GM23338 (cell line): ENCODE measurements at regions not wholly inside any gene's neighbourhood (a gene's known extent, or its start where the extent isn't known, plus 50 kb on each side); places are given as distances from the start of the nearest gene placed in this dataset.

Experiments used
- ATAC-seq: fragments of 200-7000 bp; cut with Tn5 transposase; 3 replicates; pipeline ENCODE4 v1.9.1; 2020
- DNase-seq: peaks from one replicate; pipeline ENCODE4 v3.0.0-alpha.2; 2015; ENCODE audit warnings: low spot score
- H2AFZ ChIP-seq: fragments of 200-600 bp; sonication (generic); 2 replicates; pipeline ENCODE4 v1.8.0; 2016; ENCODE audit warnings: antibody characterized with exemption, mild to moderate bottlenecking, moderate library complexity
- H3F3A ChIP-seq: fragments of 200-600 bp; sonication (generic); replicated peaks from 2 replicates; pipeline ENCODE4 v1.8.0; 2017; ENCODE audit warnings: antibody characterized with exemption, mixed run types, low read depth
- H3K27ac ChIP-seq: fragments of 200-600 bp; sonication (generic); 2 replicates; pipeline ENCODE4 v1.6.1; 2016; ENCODE audit warnings: low read depth
- H3K27me3 ChIP-seq: fragments of 200-600 bp; sonication (generic); 2 replicates; pipeline ENCODE4 v1.8.0; 2016; ENCODE audit warnings: mild to moderate bottlenecking, mixed run types, moderate library complexity; ENCODE audit not compliant: insufficient read depth
- H3K36me3 ChIP-seq: fragments of 200-600 bp; sonication (generic); 2 replicates; pipeline ENCODE4 v1.8.0; 2016; ENCODE audit warnings: mild to moderate bottlenecking; ENCODE audit not compliant: insufficient read depth
- H3K4me1 ChIP-seq: fragments of 200-600 bp; sonication (generic); 2 replicates; pipeline ENCODE4 v1.8.0; 2016; ENCODE audit warnings: mild to moderate bottlenecking, moderate library complexity; ENCODE audit not compliant: insufficient read depth
- H3K4me2 ChIP-seq: fragments of 200-600 bp; sonication (generic); 2 replicates; pipeline ENCODE4 v1.7.1; 2017; ENCODE audit warnings: mixed run types
- H3K4me3 ChIP-seq: fragments of 200-600 bp; sonication (generic); 2 replicates; pipeline ENCODE4 v1.6.1; 2016; ENCODE audit warnings: mixed run types
- H3K79me2 ChIP-seq: fragments of 200-600 bp; sonication (generic); replicated peaks from 2 replicates; pipeline ENCODE4 v1.8.0; 2017; ENCODE audit warnings: mild to moderate bottlenecking; ENCODE audit not compliant: insufficient read depth
- H3K9me2 ChIP-seq: fragments of 200-600 bp; sonication (generic); 2 replicates; pipeline ENCODE4 v1.8.0; 2017; ENCODE audit not compliant: insufficient read depth
- H4K20me1 ChIP-seq: fragments of 200-600 bp; sonication (generic); replicated peaks from 2 replicates; pipeline ENCODE4 v1.8.0; 2017; ENCODE audit warnings: mild to moderate bottlenecking; ENCODE audit not compliant: insufficient read depth
- H3K27ac Mint-ChIP-seq: 2 replicates; pipeline ENCODE4 v1.8.0; 2020; ENCODE audit warnings: inconsistent platforms, mild to moderate bottlenecking, moderate library complexity, mixed read lengths
- H3K27me3 Mint-ChIP-seq: 3 replicates; pipeline ENCODE4 v1.8.0; 2022; ENCODE audit warnings: low read depth, mild to moderate bottlenecking, moderate library complexity, mixed read lengths, inconsistent platforms; ENCODE audit not compliant: insufficient read depth, poor library complexity
- H3K36me3 Mint-ChIP-seq: 3 replicates; pipeline ENCODE4 v1.8.0; 2021; ENCODE audit warnings: low read depth, mild to moderate bottlenecking, inconsistent platforms, moderate library complexity, mixed read lengths
- H3K4me1 Mint-ChIP-seq: 3 replicates; pipeline ENCODE4 v1.8.0; 2020; ENCODE audit warnings: mild to moderate bottlenecking, inconsistent platforms, mixed read lengths
- H3K4me3 Mint-ChIP-seq: 3 replicates; pipeline ENCODE4 v1.8.0; 2021; ENCODE audit warnings: moderate library complexity, mild to moderate bottlenecking, inconsistent platforms, mixed read lengths
- H3K9me3 Mint-ChIP-seq: 3 replicates; pipeline ENCODE4 v1.8.0; 2020; ENCODE audit warnings: moderate library complexity, mild to moderate bottlenecking, inconsistent platforms, mixed read lengths
- CREB1 ChIP-seq: fragments of 250-450 bp; sonication (Bioruptor Pico); IDR thresholded peaks from 2 replicates; pipeline ENCODE4 v1.5.0; 2020; ENCODE audit warnings: low read depth, mild to moderate bottlenecking, moderate library complexity
- EZH2 ChIP-seq: fragments of 200-600 bp; sonication (generic); IDR thresholded peaks from one replicate; pipeline ENCODE4 v1.8.0; 2017; ENCODE audit warnings: antibody characterized with exemption, mild to moderate bottlenecking, low read depth; ENCODE audit not compliant: unreplicated experiment
- EZH2phosphoT487 ChIP-seq: fragments of 200-600 bp; sonication (generic); IDR thresholded peaks from one replicate; pipeline ENCODE4 v1.8.1; 2018; ENCODE audit warnings: antibody characterized with exemption; ENCODE audit not compliant: unreplicated experiment
- JUNB ChIP-seq: IDR thresholded peaks from one replicate; pipeline ENCODE4 v1.6.1; 2016; ENCODE audit warnings: antibody characterized with exemption; ENCODE audit not compliant: unreplicated experiment
- NANOG ChIP-seq: IDR thresholded peaks from 2 replicates; pipeline ENCODE4 v1.6.1; 2016; ENCODE audit warnings: antibody characterized with exemption, borderline replicate concordance
- POLR2AphosphoS5 ChIP-seq: IDR thresholded peaks from 2 replicates; pipeline ENCODE4 v1.6.1; 2016; ENCODE audit warnings: antibody characterized with exemption, low read depth
- REST ChIP-seq: IDR thresholded peaks from one replicate; pipeline ENCODE4 v1.6.1; 2018; ENCODE audit warnings: antibody characterized with exemption; ENCODE audit not compliant: unreplicated experiment
- STAT1 ChIP-seq: IDR thresholded peaks from one replicate; pipeline ENCODE4 v1.6.1; 2016; ENCODE audit warnings: antibody characterized with exemption; ENCODE audit not compliant: unreplicated experiment
- ZNF114 ChIP-seq: fragments of 250-450 bp; sonication (Bioruptor Pico); IDR thresholded peaks from 2 replicates; pipeline ENCODE4 v1.5.0; 2020; ENCODE audit warnings: mild to moderate bottlenecking, moderate library complexity
- ZNF331 ChIP-seq: fragments of 250-450 bp; sonication (Bioruptor Pico); IDR thresholded peaks from 2 replicates; pipeline ENCODE4 v1.5.0; 2020; ENCODE audit warnings: low read depth, mild to moderate bottlenecking, moderate library complexity
- ZNF462 ChIP-seq: fragments of 250-450 bp; sonication (Bioruptor Pico); IDR thresholded peaks from 2 replicates; pipeline ENCODE4 v1.5.0; 2020; ENCODE audit warnings: mild to moderate bottlenecking, moderate library complexity
- TF ChIP-seq, protein P1 (sequence below): IDR thresholded peaks from 2 replicates; pipeline ENCODE4 v1.6.1; 2016; ENCODE audit warnings: antibody characterized with exemption
- TF ChIP-seq, protein P2 (sequence below), 2 experiments: fragments of 200-600 bp in 1 of 2; sonication (generic) in 1 of 2; conservative IDR thresholded peaks; 2 replicates each; pipeline versions ENCODE4 v1.5.1 to v1.6.1; 2016 to 2017; ENCODE audit warnings: antibody characterized with exemption in 2 of 2, low read depth in 2 of 2, mild to moderate bottlenecking in 2 of 2, moderate library complexity in 1 of 2

DNA sequence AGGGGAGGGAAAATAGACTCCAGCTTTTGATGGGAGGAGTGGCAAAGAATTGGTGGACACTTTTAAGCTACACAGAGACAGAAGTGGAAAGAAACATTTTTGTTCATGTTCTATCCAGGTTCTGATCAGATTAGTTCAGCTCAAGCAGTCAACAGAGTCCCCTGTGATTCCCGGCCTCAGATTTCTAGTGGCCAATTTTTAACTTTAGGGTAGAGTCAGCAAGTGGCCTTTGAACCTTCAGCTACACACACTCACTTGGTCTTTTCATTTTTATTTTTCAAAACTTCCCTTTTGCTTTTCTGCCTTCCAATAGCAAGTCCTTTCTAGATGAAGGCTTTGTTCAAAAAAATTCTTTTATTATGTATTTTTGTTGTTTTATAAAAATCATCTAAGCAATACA lies 169.2 kb upstream of the RPS6KA3 start (continued):
- TF ChIP-seq POLR2AphosphoS5 (no peak), CREB1 (no peak), ZNF114 (CRISPR knock-in tag) (no peak)

- H3K27me3 Mint-ChIP-seq = peaks cover 3% of the 10 kb centered on the region
- no peaks in the 10 kb centered on the region for H4K20me1 ChIP-seq
- ATAC-seq = no peak
- no peak overlapping the region for H2AFZ ChIP-seq
- no peaks in the 10 kb centered on the region for H3K36me3 ChIP-seq
- no peaks in the 10 kb centered on the region for H3K4me1 ChIP-seq
- DNase-seq = no peak
- H3K9me3 Mint-ChIP-seq = no peaks in the 10 kb centered on the region
- H3K4me3 ChIP-seq = no peak overlapping the region
- no peaks in the 10 kb centered on the region for H3K36me3 Mint-ChIP-seq
- H3K27ac Mint-ChIP-seq = no peak overlapping the region
- no peaks in the 10 kb centered on the region for H3K4me1 Mint-ChIP-seq
- no peak overlapping the region for H3K27ac ChIP-seq
- H3K4me3 Mint-ChIP-seq = no peak overlapping the region
- no peaks in the 10 kb centered on the region for H3F3A ChIP-seq
- no peaks in the 10 kb centered on the region for H3K9me2 ChIP-seq
- TF ChIP-seq REST = no peak
- no peak for TF ChIP-seq ZNF331
- no peak for TF ChIP-seq JUNB
- TF ChIP-seq CREB1 = no peak
- TF ChIP-seq EZH2phosphoT487 = no peak
- no peak for TF ChIP-seq STAT1
- TF ChIP-seq EZH2 = no peak
- TF ChIP-seq ZNF462 (CRISPR knock-in tag) = no peak
- TF ChIP-seq NANOG = no peak
- TF ChIP-seq, protein P1, sequence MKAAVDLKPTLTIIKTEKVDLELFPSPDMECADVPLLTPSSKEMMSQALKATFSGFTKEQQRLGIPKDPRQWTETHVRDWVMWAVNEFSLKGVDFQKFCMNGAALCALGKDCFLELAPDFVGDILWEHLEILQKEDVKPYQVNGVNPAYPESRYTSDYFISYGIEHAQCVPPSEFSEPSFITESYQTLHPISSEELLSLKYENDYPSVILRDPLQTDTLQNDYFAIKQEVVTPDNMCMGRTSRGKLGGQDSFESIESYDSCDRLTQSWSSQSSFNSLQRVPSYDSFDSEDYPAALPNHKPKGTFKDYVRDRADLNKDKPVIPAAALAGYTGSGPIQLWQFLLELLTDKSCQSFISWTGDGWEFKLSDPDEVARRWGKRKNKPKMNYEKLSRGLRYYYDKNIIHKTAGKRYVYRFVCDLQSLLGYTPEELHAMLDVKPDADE = no peak
- TF ChIP-seq POLR2AphosphoS5 = no peak
- TF ChIP-seq ZNF114 (CRISPR knock-in tag) = no peak
- TF ChIP-seq, protein P2, sequence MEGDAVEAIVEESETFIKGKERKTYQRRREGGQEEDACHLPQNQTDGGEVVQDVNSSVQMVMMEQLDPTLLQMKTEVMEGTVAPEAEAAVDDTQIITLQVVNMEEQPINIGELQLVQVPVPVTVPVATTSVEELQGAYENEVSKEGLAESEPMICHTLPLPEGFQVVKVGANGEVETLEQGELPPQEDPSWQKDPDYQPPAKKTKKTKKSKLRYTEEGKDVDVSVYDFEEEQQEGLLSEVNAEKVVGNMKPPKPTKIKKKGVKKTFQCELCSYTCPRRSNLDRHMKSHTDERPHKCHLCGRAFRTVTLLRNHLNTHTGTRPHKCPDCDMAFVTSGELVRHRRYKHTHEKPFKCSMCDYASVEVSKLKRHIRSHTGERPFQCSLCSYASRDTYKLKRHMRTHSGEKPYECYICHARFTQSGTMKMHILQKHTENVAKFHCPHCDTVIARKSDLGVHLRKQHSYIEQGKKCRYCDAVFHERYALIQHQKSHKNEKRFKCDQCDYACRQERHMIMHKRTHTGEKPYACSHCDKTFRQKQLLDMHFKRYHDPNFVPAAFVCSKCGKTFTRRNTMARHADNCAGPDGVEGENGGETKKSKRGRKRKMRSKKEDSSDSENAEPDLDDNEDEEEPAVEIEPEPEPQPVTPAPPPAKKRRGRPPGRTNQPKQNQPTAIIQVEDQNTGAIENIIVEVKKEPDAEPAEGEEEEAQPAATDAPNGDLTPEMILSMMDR (conservative IDR thresholded peaks at IDR 0.05; ENCODE audit: low read depth in 2 of 2) = no peak
- H3K4me2 ChIP-seq = no peak overlapping the region
- H3K79me2 ChIP-seq = no peaks in the 10 kb centered on the region
- H3K27me3 ChIP-seq = no peaks in the 10 kb centered on the region
Measured at GRCh38 chrX:20434986-20435385, 168.3 kb upstream of the RPS6KA3 start.
